ENCODE measurements at regions not wholly inside any gene's neighbourhood (a gene's known extent, or its start where the extent isn't known, plus 50 kb on each side); places are given as distances from the start of the nearest gene placed in this dataset.

DNA sequence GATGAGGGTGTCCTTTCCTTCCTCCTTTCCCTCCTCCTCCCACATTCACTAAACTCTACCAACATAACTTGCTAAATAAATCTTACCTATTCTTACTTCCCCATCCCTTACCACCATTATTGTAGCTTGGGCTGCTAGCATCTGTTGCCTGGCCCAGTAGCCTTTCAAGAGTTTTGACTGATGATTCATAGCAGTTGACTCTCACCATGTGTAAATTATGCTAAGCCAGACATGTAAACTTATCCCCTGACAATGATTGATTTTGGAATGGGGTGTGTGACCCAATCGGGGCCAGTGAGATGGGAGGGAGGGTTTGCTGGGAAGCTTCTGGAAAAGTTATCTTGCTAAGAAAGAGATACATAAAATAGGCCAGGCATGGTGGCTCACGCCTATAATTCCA, 161.8 kb upstream of the SPRY4 start:
- TF ChIP-seq POLR2A (IDR thresholded peaks at IDR 0.05; ENCODE audit: low read depth, low read length) (no peak), TAF1 (IDR thresholded peaks at IDR 0.05; ENCODE audit: low read depth, low read length) (no peak)

Data from GM12891 (cell line).